ENCODE measurements at regions not wholly inside any gene's neighbourhood (a gene's known extent, or its start where the extent isn't known, plus 50 kb on each side); places are given as distances from the start of the nearest gene placed in this dataset.

DNA sequence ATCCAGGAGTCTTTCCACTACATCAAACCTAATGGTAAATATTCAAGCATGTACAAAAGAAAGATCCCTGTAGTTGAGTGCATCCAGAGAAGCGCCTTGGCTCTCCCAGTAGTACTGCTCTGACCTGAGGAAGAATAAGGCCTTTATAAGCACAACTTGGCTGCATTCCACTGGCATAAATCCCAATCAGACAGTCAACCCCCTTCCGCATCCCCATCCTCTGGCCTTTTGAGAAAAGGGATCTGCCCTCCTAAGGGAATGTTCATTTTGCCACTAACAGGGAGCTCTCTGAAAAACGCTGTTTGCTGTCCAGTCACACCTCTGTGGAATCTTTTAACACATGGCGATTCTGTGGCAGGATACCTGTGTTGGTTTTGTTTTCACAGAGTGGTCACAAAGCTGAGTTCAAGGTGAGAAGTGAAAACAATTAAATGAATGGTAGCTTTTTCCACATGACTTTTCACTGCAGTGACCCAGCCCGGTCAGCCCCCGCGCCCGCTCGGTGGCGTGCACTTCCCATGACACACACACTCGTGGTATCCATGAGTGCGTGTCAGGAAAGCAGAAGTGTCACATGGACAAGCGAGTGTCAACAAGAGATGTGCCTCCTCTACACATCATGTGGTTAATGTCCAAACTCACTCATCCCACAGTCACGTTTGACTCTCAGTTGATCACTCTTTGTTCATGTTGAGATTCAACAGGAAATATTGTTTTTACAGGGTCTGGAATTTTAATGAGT, 112.2 kb upstream of the ENPP6 start:
- TF ChIP-seq, protein P1, sequence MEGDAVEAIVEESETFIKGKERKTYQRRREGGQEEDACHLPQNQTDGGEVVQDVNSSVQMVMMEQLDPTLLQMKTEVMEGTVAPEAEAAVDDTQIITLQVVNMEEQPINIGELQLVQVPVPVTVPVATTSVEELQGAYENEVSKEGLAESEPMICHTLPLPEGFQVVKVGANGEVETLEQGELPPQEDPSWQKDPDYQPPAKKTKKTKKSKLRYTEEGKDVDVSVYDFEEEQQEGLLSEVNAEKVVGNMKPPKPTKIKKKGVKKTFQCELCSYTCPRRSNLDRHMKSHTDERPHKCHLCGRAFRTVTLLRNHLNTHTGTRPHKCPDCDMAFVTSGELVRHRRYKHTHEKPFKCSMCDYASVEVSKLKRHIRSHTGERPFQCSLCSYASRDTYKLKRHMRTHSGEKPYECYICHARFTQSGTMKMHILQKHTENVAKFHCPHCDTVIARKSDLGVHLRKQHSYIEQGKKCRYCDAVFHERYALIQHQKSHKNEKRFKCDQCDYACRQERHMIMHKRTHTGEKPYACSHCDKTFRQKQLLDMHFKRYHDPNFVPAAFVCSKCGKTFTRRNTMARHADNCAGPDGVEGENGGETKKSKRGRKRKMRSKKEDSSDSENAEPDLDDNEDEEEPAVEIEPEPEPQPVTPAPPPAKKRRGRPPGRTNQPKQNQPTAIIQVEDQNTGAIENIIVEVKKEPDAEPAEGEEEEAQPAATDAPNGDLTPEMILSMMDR (IDR thresholded peaks at IDR 0.05), result no peak
- no peak for TF ChIP-seq POLR2A (IDR thresholded peaks at IDR 0.05)
